ENCODE measurements at regions not wholly inside any gene's neighbourhood (a gene's known extent, or its start where the extent isn't known, plus 50 kb on each side); places are given as distances from the start of the nearest gene placed in this dataset.

GRCh38 chr3:44050867-44051266, 190.8 kb upstream of the TOPAZ1 start:
- no peak for DNase-seq (ENCODE audit: low read depth in 2 of 2)

GRCh38 chr3:44055951-44056350, 185.7 kb upstream of the TOPAZ1 start:
- DNase-seq (ENCODE audit: low read depth in 2 of 2), result no peak

- DNase-seq (ENCODE audit: low read depth in 2 of 2), result no peak
Measured at GRCh38 chr3:44056446-44057240, 185.0 kb upstream of the TOPAZ1 start.

GRCh38 chr3:44058022-44058867, 183.4 kb upstream of the TOPAZ1 start:
- peak in 1 of 2 donors; percentile 3 for DNase-seq (ENCODE audit: low read depth in 2 of 2)

GRCh38 chr3:44058868-44059203, 182.8 kb upstream of the TOPAZ1 start:
- no peak for DNase-seq (ENCODE audit: low read depth in 2 of 2)

- no peak for DNase-seq (ENCODE audit: low read depth in 2 of 2)
Measured at GRCh38 chr3:44060164-44060563, 181.5 kb upstream of the TOPAZ1 start.

GRCh38 chr3:44061268-44061667, 180.4 kb upstream of the TOPAZ1 start:
- DNase-seq (ENCODE audit: low read depth in 2 of 2), result no peak

- DNase-seq (ENCODE audit: low read depth in 2 of 2), result no peak
Measured at GRCh38 chr3:44061961-44062360, 179.7 kb upstream of the TOPAZ1 start.

GRCh38 chr3:44065311-44066094, 176.2 kb upstream of the TOPAZ1 start:
- no peak for DNase-seq (ENCODE audit: low read depth in 2 of 2)

- no peak for DNase-seq (ENCODE audit: low read depth in 2 of 2)
Measured at GRCh38 chr3:44066806-44067205, 174.9 kb upstream of the TOPAZ1 start.

- DNase-seq (ENCODE audit: low read depth in 2 of 2), result no peak
Measured at GRCh38 chr3:44067431-44067830, 174.3 kb upstream of the TOPAZ1 start.

GRCh38 chr3:44068753-44069152, 172.9 kb upstream of the TOPAZ1 start:
- DNase-seq (ENCODE audit: low read depth in 2 of 2), result no peak

- no peak for DNase-seq (ENCODE audit: low read depth in 2 of 2)
Measured at GRCh38 chr3:44069276-44069675, 172.4 kb upstream of the TOPAZ1 start.

GRCh38 chr3:44070841-44071546, 170.7 kb upstream of the TOPAZ1 start:
- no peak for DNase-seq (ENCODE audit: low read depth in 2 of 2)

- DNase-seq (ENCODE audit: low read depth in 2 of 2), result no peak
Measured at GRCh38 chr3:44072601-44073540, 168.8 kb upstream of the TOPAZ1 start.

- no peak for DNase-seq (ENCODE audit: low read depth in 2 of 2)
Measured at GRCh38 chr3:44074181-44074580, 167.5 kb upstream of the TOPAZ1 start.

- no peak for DNase-seq (ENCODE audit: low read depth in 2 of 2)
Measured at GRCh38 chr3:44076221-44076829, 165.4 kb upstream of the TOPAZ1 start.

- no peak for DNase-seq (ENCODE audit: low read depth in 2 of 2)
Measured at GRCh38 chr3:44077267-44077666, 164.4 kb upstream of the TOPAZ1 start.

GRCh38 chr3:44078863-44079262, 162.8 kb upstream of the TOPAZ1 start:
- no peak for DNase-seq (ENCODE audit: low read depth in 2 of 2)

GRCh38 chr3:44079916-44080315, 161.8 kb upstream of the TOPAZ1 start:
- no peak for DNase-seq (ENCODE audit: low read depth in 2 of 2)
